H9 (cell line): ENCODE measurements at regions not wholly inside any gene's neighbourhood (a gene's known extent, or its start where the extent isn't known, plus 50 kb on each side); places are given as distances from the start of the nearest gene placed in this dataset.

Experiments used
- DNase-seq: peaks from one replicate; pipeline ENCODE4 v3.0.0-alpha.2; 2017
- H2AFZ ChIP-seq: one replicate; pipeline ENCODE4 v1.6.1; 2013; ENCODE audit warnings: mild to moderate bottlenecking, low read length, control low read depth, moderate library complexity
- H2AK5ac ChIP-seq: 2 replicates; pipeline ENCODE4 v1.6.1; 2013; ENCODE audit warnings: low read length, control low read depth, mixed read lengths; ENCODE audit not compliant: insufficient read length
- H2BK120ac ChIP-seq: one replicate; pipeline ENCODE4 v1.6.1; 2013; ENCODE audit warnings: low read depth, mild to moderate bottlenecking, low read length, control low read depth, inconsistent platforms; ENCODE audit not compliant: poor library complexity, severe bottlenecking
- H2BK12ac ChIP-seq: 2 replicates; pipeline ENCODE4 v1.6.1; 2013; ENCODE audit warnings: low read length, control low read depth, mixed read lengths, low read depth; ENCODE audit not compliant: insufficient read length
- H2BK15ac ChIP-seq: 2 replicates; pipeline ENCODE4 v1.6.1; 2013; ENCODE audit warnings: low read depth, low read length, control low read depth
- H2BK20ac ChIP-seq: one replicate; pipeline ENCODE4 v1.6.1; 2013; ENCODE audit warnings: low read depth, mild to moderate bottlenecking, low read length, control low read depth, inconsistent platforms; ENCODE audit not compliant: poor library complexity, severe bottlenecking
- H2BK5ac ChIP-seq: 2 replicates; pipeline ENCODE4 v1.6.1; 2013; ENCODE audit warnings: low read length, control low read depth, mixed read lengths; ENCODE audit not compliant: insufficient read length
- H3K14ac ChIP-seq: 2 replicates; pipeline ENCODE4 v1.6.1; 2013; ENCODE audit warnings: low read length, control low read depth; ENCODE audit not compliant: insufficient read depth
- H3K18ac ChIP-seq: 2 replicates; pipeline ENCODE4 v1.6.1; 2013; ENCODE audit warnings: low read depth, mild to moderate bottlenecking, mixed read lengths, low read length, control low read depth; ENCODE audit not compliant: insufficient read length
- H3K23ac ChIP-seq: 2 replicates; pipeline ENCODE4 v1.6.1; 2013; ENCODE audit warnings: low read length, control low read depth, mixed read lengths, low read depth; ENCODE audit not compliant: insufficient read length
- H3K23me2 ChIP-seq: 2 replicates; pipeline ENCODE4 v1.6.1; 2013; ENCODE audit warnings: low read depth, mild to moderate bottlenecking, mixed read lengths, low read length, control low read depth; ENCODE audit not compliant: insufficient read length, poor library complexity, severe bottlenecking
- H3K27ac ChIP-seq: 2 replicates; pipeline ENCODE4 v1.5.1; 2013; ENCODE audit warnings: low read length, control low read depth, mixed read lengths, low read depth; ENCODE audit not compliant: insufficient read length
- H3K27me3 ChIP-seq: 2 replicates; pipeline ENCODE4 v1.6.1; 2013; ENCODE audit warnings: low read length, control low read depth, inconsistent platforms; ENCODE audit not compliant: insufficient read depth
- H3K4ac ChIP-seq: 2 replicates; pipeline ENCODE4 v1.6.1; 2013; ENCODE audit warnings: low read depth, mild to moderate bottlenecking, control low read depth, inconsistent platforms, low read length, moderate library complexity
- H3K4me1 ChIP-seq: 2 replicates; pipeline ENCODE4 v1.6.1; 2013; ENCODE audit warnings: low read length, control low read depth, inconsistent platforms; ENCODE audit not compliant: insufficient read depth
- H3K4me2 ChIP-seq: 2 replicates; pipeline ENCODE4 v1.6.1; 2013; ENCODE audit warnings: low read length, control low read depth, mixed read lengths; ENCODE audit not compliant: insufficient read length, insufficient read depth
- H3K56ac ChIP-seq: 2 replicates; pipeline ENCODE4 v1.6.1; 2013; ENCODE audit warnings: low read depth, mild to moderate bottlenecking, mixed read lengths, low read length, control low read depth; ENCODE audit not compliant: insufficient read length
- H3K79me1 ChIP-seq: 2 replicates; pipeline ENCODE4 v1.6.1; 2013; ENCODE audit warnings: low read depth, mild to moderate bottlenecking, moderate library complexity, low read length, control low read depth, inconsistent platforms; ENCODE audit not compliant: insufficient read depth, poor library complexity, severe bottlenecking
- H3K79me2 ChIP-seq: 2 replicates; pipeline ENCODE4 v1.6.1; 2013; ENCODE audit warnings: low read length, control low read depth, inconsistent platforms; ENCODE audit not compliant: insufficient read depth
- H3K9ac ChIP-seq: 2 replicates; pipeline ENCODE4 v1.6.1; 2013; ENCODE audit warnings: low read length, control low read depth, mixed read lengths; ENCODE audit not compliant: insufficient read length; ENCODE audit errors: extremely low read depth
- H3K9me3 ChIP-seq: one replicate; pipeline ENCODE4 v1.6.1; 2013; ENCODE audit warnings: low read depth, low read length, inconsistent platforms; ENCODE audit not compliant: control insufficient read depth
- H3T11ph ChIP-seq: one replicate; pipeline ENCODE4 v1.6.1; 2013; ENCODE audit warnings: mild to moderate bottlenecking, low read length, control low read depth, inconsistent platforms
- H4K20me1 ChIP-seq: one replicate; pipeline ENCODE4 v1.6.1; 2013; ENCODE audit not compliant: control insufficient read depth, insufficient read length, insufficient read depth
- H4K5ac ChIP-seq: 2 replicates; pipeline ENCODE4 v1.6.1; 2013; ENCODE audit warnings: low read depth, mild to moderate bottlenecking, mixed read lengths, low read length, control low read depth; ENCODE audit not compliant: insufficient read length
- H4K8ac ChIP-seq: replicated peaks from 2 replicates; pipeline ENCODE4 v1.6.1; 2013; ENCODE audit warnings: low read length, control low read depth, mixed read lengths, low read depth; ENCODE audit not compliant: insufficient read length
- H4K91ac ChIP-seq: 2 replicates; pipeline ENCODE4 v1.6.1; 2013; ENCODE audit warnings: low read depth, mild to moderate bottlenecking, moderate library complexity, mixed read lengths, low read length, control low read depth; ENCODE audit not compliant: insufficient read length
- H3K27ac Mint-ChIP-seq, 3 experiments: 2 replicates in 2 of 3; 3 replicates in 1 of 3; pipeline ENCODE4 v1.8.0; 2020 to 2021; ENCODE audit warnings: mixed read lengths in 3 of 3, mild to moderate bottlenecking in 1 of 3, moderate library complexity in 1 of 3
- H3K27me3 Mint-ChIP-seq: 2 replicates; pipeline ENCODE4 v1.8.0; 2021; ENCODE audit warnings: low read depth, mild to moderate bottlenecking, moderate library complexity, mixed read lengths
- H3K36me3 Mint-ChIP-seq, 3 experiments: 2 replicates in 2 of 3; 3 replicates in 1 of 3; pipeline ENCODE4 v1.8.0; 2020 to 2021; ENCODE audit warnings: low read depth in 3 of 3, mixed read lengths in 3 of 3; ENCODE audit not compliant: insufficient read depth in 1 of 3
- H3K4me1 Mint-ChIP-seq, 2 experiments: 2 replicates each; pipeline ENCODE4 v1.8.0; 2020; ENCODE audit warnings: mixed read lengths in 2 of 2
- H3K4me3 Mint-ChIP-seq, 2 experiments: 2 replicates in 1 of 2; 3 replicates in 1 of 2; pipeline ENCODE4 v1.8.0; 2020 to 2021; ENCODE audit warnings: mild to moderate bottlenecking in 2 of 2, mixed read lengths in 2 of 2, moderate library complexity in 1 of 2
- H3K9me3 Mint-ChIP-seq, 2 experiments: 2 replicates in 1 of 2; 3 replicates in 1 of 2; pipeline ENCODE4 v1.8.0; 2020; ENCODE audit warnings: mild to moderate bottlenecking in 2 of 2, mixed read lengths in 2 of 2, moderate library complexity in 1 of 2
- CTCF ChIP-seq: fragments of 200-600 bp; sonication (generic); conservative IDR thresholded peaks from 3 replicates; pipeline ENCODE4 v1.8.0; 2021; ENCODE audit warnings: antibody characterized with exemption, mild to moderate bottlenecking
- WGBS: extraction: QIAGEN DNeasy Blood & Tissue Kit; methylation state at CpG from one replicate; pipeline ENCODE4 v1.1.7; 2013; ENCODE audit warnings: missing lambda C conversion rate, low lambda C conversion rate, mixed read lengths; ENCODE audit not compliant: insufficient read length; ENCODE audit errors: extremely low coverage; 5-methylcytosine and 5-hydroxymethylcytosine counted together

GRCh38 chr5:172529896-172530295 lies 75.6 kb upstream of the SH3PXD2B start:
- H3K4me1 ChIP-seq = 0 out of 2 replicates have a peak, but pooled peaks cover 2% of the 10 kb centered on the region
- Mint-ChIP-seq H3K36me3 (peaks cover 0 to 4% (median 1%) of the 10 kb centered on the region in 3 experiments; a peak in 3 of 7 replicates), H3K27me3 (peaks cover 36% of the 10 kb centered on the region), H3K4me3 (no peak overlapping the region), H3K27ac (no peak overlapping the region), H3K9me3 (peaks cover 4% of the 10 kb centered on the region in 2 experiments; a peak in 3 of 5 replicates), H3K4me1 (peaks cover 10 to 14% of the 10 kb centered on the region in 2 experiments; a peak in 3 of 4 replicates)
- no peak overlapping the region for H3K27ac ChIP-seq
- no peaks in the 10 kb centered on the region for H3K79me2 ChIP-seq
- H2AK5ac ChIP-seq = no peak overlapping the region
- no peak overlapping the region for H3K9ac ChIP-seq
- TF ChIP-seq CTCF = no peak
- no peaks in the 10 kb centered on the region for H3K79me1 ChIP-seq
- peak; percentile 7 for DNase-seq
- no peak overlapping the region for H4K5ac ChIP-seq
- no CpG with 5 or more reads among the region's 3 CpGs for WGBS
- H2BK15ac ChIP-seq = no peak overlapping the region
- H4K8ac ChIP-seq = no peak overlapping the region
- H2BK5ac ChIP-seq = no peak overlapping the region
- H2BK20ac ChIP-seq = no peak overlapping the region
- no peak overlapping the region for H2BK120ac ChIP-seq
- no peak overlapping the region for H2AFZ ChIP-seq
- H3T11ph ChIP-seq = no peak overlapping the region
- no peak overlapping the region for H3K18ac ChIP-seq
- H3K56ac ChIP-seq = no peak overlapping the region
- no peak overlapping the region for H3K4ac ChIP-seq
- no peaks in the 10 kb centered on the region for H4K20me1 ChIP-seq
- no peaks in the 10 kb centered on the region for H3K23me2 ChIP-seq
- H3K27me3 ChIP-seq = no peaks in the 10 kb centered on the region
- H3K14ac ChIP-seq = no peak overlapping the region
- H2BK12ac ChIP-seq = no peak overlapping the region
- H3K23ac ChIP-seq = no peak overlapping the region
- no peak overlapping the region for H3K4me2 ChIP-seq
- H4K91ac ChIP-seq = no peak overlapping the region
- no peaks in the 10 kb centered on the region for H3K9me3 ChIP-seq
